EH (cell line): ENCODE measurements at regions not wholly inside any gene's neighbourhood (a gene's known extent, or its start where the extent isn't known, plus 50 kb on each side); places are given as distances from the start of the nearest gene placed in this dataset.
"Not testable (repeated sequence)": the region's sequence is repeated elsewhere in the genome, so short reads cannot be mapped to it uniquely, and the experiment has no call there.

Source experiments
- DNase-seq: peaks from one replicate; pipeline ENCODE4 v3.0.0-alpha.2; 2015; ENCODE audit warnings: low read depth

- no peak for DNase-seq
Observed at GRCh38 chr18:43341014-43341413, 63.7 kb upstream of the SYT4 start.

- DNase-seq = no peak
Observed at GRCh38 chr18:43350176-43350575, 72.9 kb upstream of the SYT4 start.

GRCh38 chr18:43364535-43364934 is 87.2 kb upstream of the SYT4 start:
- no peak for DNase-seq

GRCh38 chr18:43367895-43368294 is 90.6 kb upstream of the SYT4 start:
- DNase-seq = no peak

- DNase-seq = not testable (repeated sequence)
Observed at GRCh38 chr18:43369311-43369710, 92.0 kb upstream of the SYT4 start.

GRCh38 chr18:43372773-43373172 is 95.5 kb upstream of the SYT4 start:
- DNase-seq = no peak

GRCh38 chr18:43380104-43380672 is 102.9 kb upstream of the SYT4 start:
- no peak for DNase-seq

- no peak for DNase-seq
Observed at GRCh38 chr18:43382641-43383403, 105.5 kb upstream of the SYT4 start.

- DNase-seq = no peak
Observed at GRCh38 chr18:43389163-43389562, 111.9 kb upstream of the SYT4 start.

- DNase-seq = no peak
Observed at GRCh38 chr18:43392168-43392567, 114.9 kb upstream of the SYT4 start.

GRCh38 chr18:43393174-43393573 is 115.9 kb upstream of the SYT4 start:
- DNase-seq = no peak

GRCh38 chr18:43396266-43396665 is 119.0 kb upstream of the SYT4 start:
- no peak for DNase-seq

- DNase-seq = no peak
Observed at GRCh38 chr18:43398601-43399000, 121.3 kb upstream of the SYT4 start.

GRCh38 chr18:43405097-43405496 is 127.8 kb upstream of the SYT4 start:
- DNase-seq = no peak

- no peak for DNase-seq
Observed at GRCh38 chr18:43414006-43414405, 136.7 kb upstream of the SYT4 start.

- DNase-seq = no peak
Observed at GRCh38 chr18:43420091-43420490, 142.8 kb upstream of the SYT4 start.

- no peak for DNase-seq
Observed at GRCh38 chr18:43420950-43421349, 143.7 kb upstream of the SYT4 start.

- no peak for DNase-seq
Observed at GRCh38 chr18:43422518-43422917, 145.2 kb upstream of the SYT4 start.

- DNase-seq = no peak
Observed at GRCh38 chr18:43435851-43436250, 158.6 kb upstream of the SYT4 start.

- no peak for DNase-seq
Observed at GRCh38 chr18:43442131-43442530, 164.8 kb upstream of the SYT4 start.

GRCh38 chr18:43442571-43442970 is 165.3 kb upstream of the SYT4 start:
- no peak for DNase-seq

GRCh38 chr18:43465483-43465882 is 188.2 kb upstream of the SYT4 start:
- no peak for DNase-seq

GRCh38 chr18:43471873-43472272 is 194.6 kb upstream of the SYT4 start:
- no peak for DNase-seq

- DNase-seq = no peak
Observed at GRCh38 chr18:43481069-43481468, 203.8 kb upstream of the SYT4 start.
